ENCODE measurements at regions not wholly inside any gene's neighbourhood (a gene's known extent, or its start where the extent isn't known, plus 50 kb on each side); places are given as distances from the start of the nearest gene placed in this dataset.

DNA sequence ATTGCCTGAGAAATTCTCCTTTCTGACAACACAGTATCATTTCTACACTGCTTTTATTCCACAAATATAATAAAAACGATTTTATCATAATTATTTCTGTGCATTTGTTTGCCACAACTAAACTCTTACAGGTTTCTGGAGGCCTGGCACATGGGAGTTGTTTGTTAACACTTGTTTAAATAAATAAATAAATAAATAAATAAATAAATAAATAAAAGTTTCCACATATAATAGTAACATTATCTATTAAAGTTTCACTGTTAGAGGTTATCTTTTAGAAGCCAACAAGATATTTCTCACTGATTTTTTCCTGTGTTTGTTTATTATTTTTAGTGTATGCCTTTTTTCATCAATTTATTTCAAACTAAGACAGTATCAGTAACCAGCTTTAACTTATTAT lies 323.3 kb downstream of the FOXG1 start:
- TF ChIP-seq, protein P1, sequence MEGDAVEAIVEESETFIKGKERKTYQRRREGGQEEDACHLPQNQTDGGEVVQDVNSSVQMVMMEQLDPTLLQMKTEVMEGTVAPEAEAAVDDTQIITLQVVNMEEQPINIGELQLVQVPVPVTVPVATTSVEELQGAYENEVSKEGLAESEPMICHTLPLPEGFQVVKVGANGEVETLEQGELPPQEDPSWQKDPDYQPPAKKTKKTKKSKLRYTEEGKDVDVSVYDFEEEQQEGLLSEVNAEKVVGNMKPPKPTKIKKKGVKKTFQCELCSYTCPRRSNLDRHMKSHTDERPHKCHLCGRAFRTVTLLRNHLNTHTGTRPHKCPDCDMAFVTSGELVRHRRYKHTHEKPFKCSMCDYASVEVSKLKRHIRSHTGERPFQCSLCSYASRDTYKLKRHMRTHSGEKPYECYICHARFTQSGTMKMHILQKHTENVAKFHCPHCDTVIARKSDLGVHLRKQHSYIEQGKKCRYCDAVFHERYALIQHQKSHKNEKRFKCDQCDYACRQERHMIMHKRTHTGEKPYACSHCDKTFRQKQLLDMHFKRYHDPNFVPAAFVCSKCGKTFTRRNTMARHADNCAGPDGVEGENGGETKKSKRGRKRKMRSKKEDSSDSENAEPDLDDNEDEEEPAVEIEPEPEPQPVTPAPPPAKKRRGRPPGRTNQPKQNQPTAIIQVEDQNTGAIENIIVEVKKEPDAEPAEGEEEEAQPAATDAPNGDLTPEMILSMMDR (IDR thresholded peaks at IDR 0.05; ENCODE audit: low read depth, low read length) = no peak
- no peak for TF ChIP-seq EZH2phosphoT487 (IDR thresholded peaks at IDR 0.05; ENCODE audit: low read depth)

Data from OCI-LY3 (cell line).